OCI-LY3 (cell line): ENCODE measurements at regions not wholly inside any gene's neighbourhood (a gene's known extent, or its start where the extent isn't known, plus 50 kb on each side); places are given as distances from the start of the nearest gene placed in this dataset.

Experiments
- EZH2phosphoT487 ChIP-seq: fragments of 200-600 bp; shearing (Covaris generic); IDR thresholded peaks from 2 replicates; pipeline ENCODE4 v1.6.1; 2018; ENCODE audit warnings: antibody characterized with exemption, mixed run types, low read depth
- TF ChIP-seq, protein P1 (sequence below): fragments of 200-600, 300-600 bp; sonication (generic); IDR thresholded peaks from 2 replicates; pipeline ENCODE4 v1.5.1; 2014; ENCODE audit warnings: antibody characterized with exemption, low read length, low read depth

DNA sequence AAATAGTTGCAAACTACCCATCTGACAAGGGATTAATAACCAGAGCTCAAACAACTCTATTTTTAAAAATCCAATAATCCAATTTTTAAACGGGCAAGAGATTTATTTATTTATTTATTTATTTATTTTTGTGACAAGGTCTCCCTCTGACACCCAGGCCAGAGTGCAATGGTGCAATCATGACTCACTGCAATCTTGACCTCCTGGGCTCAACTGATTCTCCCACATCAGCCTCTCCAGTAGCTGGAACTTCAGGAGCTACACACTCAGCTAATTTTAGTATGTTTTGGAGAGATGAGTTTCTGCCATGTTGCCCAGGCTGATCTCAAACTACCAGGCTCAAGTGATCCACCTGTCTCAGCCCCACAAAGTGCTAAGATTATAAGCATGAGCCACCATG lies 267.2 kb upstream of the BLID start:
- TF ChIP-seq, protein P1, sequence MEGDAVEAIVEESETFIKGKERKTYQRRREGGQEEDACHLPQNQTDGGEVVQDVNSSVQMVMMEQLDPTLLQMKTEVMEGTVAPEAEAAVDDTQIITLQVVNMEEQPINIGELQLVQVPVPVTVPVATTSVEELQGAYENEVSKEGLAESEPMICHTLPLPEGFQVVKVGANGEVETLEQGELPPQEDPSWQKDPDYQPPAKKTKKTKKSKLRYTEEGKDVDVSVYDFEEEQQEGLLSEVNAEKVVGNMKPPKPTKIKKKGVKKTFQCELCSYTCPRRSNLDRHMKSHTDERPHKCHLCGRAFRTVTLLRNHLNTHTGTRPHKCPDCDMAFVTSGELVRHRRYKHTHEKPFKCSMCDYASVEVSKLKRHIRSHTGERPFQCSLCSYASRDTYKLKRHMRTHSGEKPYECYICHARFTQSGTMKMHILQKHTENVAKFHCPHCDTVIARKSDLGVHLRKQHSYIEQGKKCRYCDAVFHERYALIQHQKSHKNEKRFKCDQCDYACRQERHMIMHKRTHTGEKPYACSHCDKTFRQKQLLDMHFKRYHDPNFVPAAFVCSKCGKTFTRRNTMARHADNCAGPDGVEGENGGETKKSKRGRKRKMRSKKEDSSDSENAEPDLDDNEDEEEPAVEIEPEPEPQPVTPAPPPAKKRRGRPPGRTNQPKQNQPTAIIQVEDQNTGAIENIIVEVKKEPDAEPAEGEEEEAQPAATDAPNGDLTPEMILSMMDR = no peak
- TF ChIP-seq EZH2phosphoT487 = no peak
